ENCODE measurements at regions not wholly inside any gene's neighbourhood (a gene's known extent, or its start where the extent isn't known, plus 50 kb on each side); places are given as distances from the start of the nearest gene placed in this dataset.

GRCh38 chr5:4345850-4346249 lies 750.2 kb downstream of the IRX1 start:
- TF ChIP-seq CTCF (IDR thresholded peaks at IDR 0.05; ENCODE audit: low read length): no peak
- no peak for TF ChIP-seq EZH2 (optimal IDR thresholded peaks at IDR 0.05; ENCODE audit: low read depth, low read length)

All from MM.1S (cell line).